IPS-15b (cell line): ENCODE measurements at regions not wholly inside any gene's neighbourhood (a gene's known extent, or its start where the extent isn't known, plus 50 kb on each side); places are given as distances from the start of the nearest gene placed in this dataset.
"Not testable (repeated sequence)": the region's sequence is repeated elsewhere in the genome, so short reads cannot be mapped to it uniquely, and the experiment has no call there.

ENCODE experiments used
- H3K27me3 ChIP-seq: one replicate; pipeline ENCODE4 v1.6.1; 2013; ENCODE audit warnings: low read length; ENCODE audit not compliant: control insufficient read depth, insufficient read depth
- H3K36me3 ChIP-seq: one replicate; pipeline ENCODE4 v1.6.1; 2013; ENCODE audit warnings: low read length; ENCODE audit not compliant: control insufficient read depth, insufficient read depth
- H3K4me1 ChIP-seq: one replicate; pipeline ENCODE4 v1.6.1; 2013; ENCODE audit warnings: mild to moderate bottlenecking, low read length; ENCODE audit not compliant: control insufficient read depth, insufficient read depth
- H3K4me3 ChIP-seq: one replicate; pipeline ENCODE4 v1.5.1; 2013; ENCODE audit warnings: low read depth, low read length
- H3K9ac ChIP-seq: one replicate; pipeline ENCODE4 v1.6.1; 2013; ENCODE audit warnings: low read depth, mild to moderate bottlenecking, low read length
- H3K9me3 ChIP-seq: one replicate; pipeline ENCODE4 v1.6.1; 2013; ENCODE audit warnings: mild to moderate bottlenecking, low read length; ENCODE audit not compliant: control insufficient read depth, insufficient read depth

GRCh38 chr9:65465246-65465895 is 180.4 kb upstream of the FOXD4L5 start:
- H3K4me3 ChIP-seq, H3K36me3 ChIP-seq: not testable (repeated sequence)

GRCh38 chr9:65462476-65462875 is 177.5 kb upstream of the FOXD4L5 start:
- not testable (repeated sequence) for H3K9me3 ChIP-seq, H3K36me3 ChIP-seq, H3K4me3 ChIP-seq, H3K9ac ChIP-seq, H3K4me1 ChIP-seq, H3K27me3 ChIP-seq

More at GRCh38 chr9:65465246-65465895, 180.4 kb upstream of the FOXD4L5 start:
- not testable (repeated sequence) for H3K9me3 ChIP-seq, H3K4me1 ChIP-seq, H3K27me3 ChIP-seq, H3K9ac ChIP-seq

- Histone ChIP-seq H3K9me3 (peaks cover 7% of the 10 kb centered on the region), H3K4me1 (no peaks in the 10 kb centered on the region), H3K36me3 (no peaks in the 10 kb centered on the region), H3K4me3 (no peak overlapping the region), H3K9ac (no peak overlapping the region), H3K27me3 (no peaks in the 10 kb centered on the region)
Measured at GRCh38 chr9:65459756-65460320, 174.8 kb upstream of the FOXD4L5 start.

GRCh38 chr9:65458992-65459391 is 174.0 kb upstream of the FOXD4L5 start:
- Histone ChIP-seq H3K4me3 (no peak overlapping the region), H3K27me3 (no peaks in the 10 kb centered on the region), H3K4me1 (no peaks in the 10 kb centered on the region), H3K36me3 (no peaks in the 10 kb centered on the region), H3K9ac (no peak overlapping the region), H3K9me3 (peaks cover 7% of the 10 kb centered on the region)

- no peak overlapping the region for H3K9ac ChIP-seq
- peaks cover 7% of the 10 kb centered on the region for H3K9me3 ChIP-seq
Measured at GRCh38 chr9:65458465-65458864, 173.5 kb upstream of the FOXD4L5 start.

GRCh38 chr9:65456991-65457390 is 172.0 kb upstream of the FOXD4L5 start:
- H3K4me3 ChIP-seq, H3K4me1 ChIP-seq, H3K9ac ChIP-seq, H3K27me3 ChIP-seq, H3K9me3 ChIP-seq, H3K36me3 ChIP-seq: not testable (repeated sequence)

More at GRCh38 chr9:65458465-65458864, 173.5 kb upstream of the FOXD4L5 start:
- H3K36me3 ChIP-seq: no peaks in the 10 kb centered on the region
- H3K4me1 ChIP-seq: no peaks in the 10 kb centered on the region
- no peaks in the 10 kb centered on the region for H3K27me3 ChIP-seq
- H3K4me3 ChIP-seq: no peak overlapping the region

- H3K9ac ChIP-seq, H3K4me3 ChIP-seq, H3K27me3 ChIP-seq, H3K9me3 ChIP-seq, H3K36me3 ChIP-seq, H3K4me1 ChIP-seq: not testable (repeated sequence)
Measured at GRCh38 chr9:65455751-65456647, 171.0 kb upstream of the FOXD4L5 start.

- H3K4me1 ChIP-seq, H3K9me3 ChIP-seq, H3K27me3 ChIP-seq, H3K36me3 ChIP-seq, H3K4me3 ChIP-seq, H3K9ac ChIP-seq: not testable (repeated sequence)
Measured at GRCh38 chr9:65455136-65455535, 170.1 kb upstream of the FOXD4L5 start.

- not testable (repeated sequence) for H3K27me3 ChIP-seq, H3K4me3 ChIP-seq, H3K36me3 ChIP-seq, H3K4me1 ChIP-seq, H3K9me3 ChIP-seq, H3K9ac ChIP-seq
Measured at GRCh38 chr9:65454666-65455065, 169.7 kb upstream of the FOXD4L5 start.

GRCh38 chr9:65454034-65454433 is 169.0 kb upstream of the FOXD4L5 start:
- not testable (repeated sequence) for H3K27me3 ChIP-seq, H3K4me1 ChIP-seq, H3K9ac ChIP-seq, H3K4me3 ChIP-seq, H3K36me3 ChIP-seq, H3K9me3 ChIP-seq

GRCh38 chr9:65449886-65450610 is 165.0 kb upstream of the FOXD4L5 start:
- H3K9ac ChIP-seq, H3K27me3 ChIP-seq, H3K36me3 ChIP-seq, H3K9me3 ChIP-seq, H3K4me1 ChIP-seq, H3K4me3 ChIP-seq: not testable (repeated sequence)
